HEK293 (cell line): ENCODE measurements at regions not wholly inside any gene's neighbourhood (a gene's known extent, or its start where the extent isn't known, plus 50 kb on each side); places are given as distances from the start of the nearest gene placed in this dataset.

Experiments
- CTCF ChIP-seq: fragments of 450-650 bp; formaldehyde crosslinking; IDR thresholded peaks from 2 replicates; pipeline ENCODE4 v1.5.1; 2016; ENCODE audit warnings: missing biosample characterization, missing genetic modification characterization
- PRDM10 ChIP-seq: fragments of 450-650 bp; formaldehyde crosslinking; IDR thresholded peaks from 2 replicates; pipeline ENCODE4 v1.5.1; 2016; ENCODE audit warnings: missing biosample characterization, missing genetic modification characterization
- TCF7L2 ChIP-seq: IDR thresholded peaks from 2 replicates; pipeline ENCODE4 v1.6.1; 2011; ENCODE audit warnings: low read depth, mild to moderate bottlenecking, inconsistent platforms, low read length, moderate library complexity, borderline replicate concordance
- ZNF169 ChIP-seq: fragments of 450-650 bp; formaldehyde crosslinking; IDR thresholded peaks from 2 replicates; pipeline ENCODE4 v1.5.1; 2016; ENCODE audit warnings: missing biosample characterization, missing genetic modification characterization
- ZNF645 ChIP-seq: fragments of 450-650 bp; formaldehyde crosslinking; IDR thresholded peaks from 2 replicates; pipeline ENCODE4; 2016; ENCODE audit warnings: missing biosample characterization, missing genetic modification characterization
- ZNF768 ChIP-seq: fragments of 450-650 bp; formaldehyde crosslinking; IDR thresholded peaks from 2 replicates; pipeline ENCODE4 v1.5.1; 2018; ENCODE audit warnings: missing biosample characterization, mild to moderate bottlenecking, missing genetic modification characterization

- TF ChIP-seq ZNF169 (tag by site-specific recombination) (no peak), ZNF768 (no peak), PRDM10 (tag by site-specific recombination) (no peak), CTCF (tag by site-specific recombination) (no peak), ZNF645 (tag by site-specific recombination) (no peak), TCF7L2 (no peak)
Measured at GRCh38 chr10:43982250-43982649, 333.6 kb upstream of the ZNF32 start.
